AG04449 (cell line): ENCODE measurements at regions not wholly inside any gene's neighbourhood (a gene's known extent, or its start where the extent isn't known, plus 50 kb on each side); places are given as distances from the start of the nearest gene placed in this dataset.
"Not testable (repeated sequence)": the region's sequence is repeated elsewhere in the genome, so short reads cannot be mapped to it uniquely, and the experiment has no call there.

Experiments
- CTCF ChIA-PET: fragments of 350-600 bp; formaldehyde crosslinking; extraction: SDS; loops from one replicate; lab custom pipeline; 2021; ENCODE audit warnings: antibody characterized with exemption; lab: Yijun Ruan, JAX
- POLR2A ChIA-PET: fragments of 400-600, 350-600 bp; formaldehyde crosslinking; extraction: SDS; loops from one replicate; lab custom pipeline; 2020; ENCODE audit warnings: antibody characterized with exemption, inconsistent platforms; lab: Yijun Ruan, JAX
- DNase-seq: peaks from one replicate; pipeline ENCODE4 v3.0.0-alpha.2; 2010; ENCODE audit warnings: low read depth, low spot score
- H3K4me3 ChIP-seq: 2 replicates; pipeline ENCODE4 v1.5.1; 2011; ENCODE audit warnings: low read depth, mild to moderate bottlenecking, control low read depth, low read length
- TF ChIP-seq, protein P1 (sequence below): IDR thresholded peaks from one replicate; pipeline ENCODE4 v1.5.1; 2011; ENCODE audit warnings: mild to moderate bottlenecking, moderate library complexity, low read length, control low read depth, inconsistent platforms; ENCODE audit not compliant: insufficient read depth; ENCODE audit errors: missing control alignments

DNA sequence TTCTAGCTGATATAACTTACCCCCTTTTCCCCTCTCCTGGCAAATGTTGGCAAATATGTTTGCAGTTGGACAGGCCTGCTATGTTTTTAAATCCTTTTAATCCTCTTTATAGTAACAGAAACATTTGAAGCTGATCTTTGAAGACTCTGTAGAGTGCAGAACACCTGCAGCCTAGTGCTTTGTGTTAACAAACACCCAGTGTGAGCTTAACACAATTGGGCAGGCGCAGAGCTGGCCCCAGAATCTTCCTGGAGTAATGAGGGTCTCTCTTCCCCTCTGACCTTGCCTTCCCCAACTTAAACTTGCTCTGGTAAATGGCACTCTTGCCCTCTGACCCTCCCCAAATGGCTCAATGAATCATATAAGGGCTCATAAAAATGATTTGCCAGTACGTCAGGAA is 247.9 kb upstream of the LYPLAL1 start:
- DNase-seq: no peak
- POLR2A ChIA-PET: no interaction called here
- TF ChIP-seq, protein P1, sequence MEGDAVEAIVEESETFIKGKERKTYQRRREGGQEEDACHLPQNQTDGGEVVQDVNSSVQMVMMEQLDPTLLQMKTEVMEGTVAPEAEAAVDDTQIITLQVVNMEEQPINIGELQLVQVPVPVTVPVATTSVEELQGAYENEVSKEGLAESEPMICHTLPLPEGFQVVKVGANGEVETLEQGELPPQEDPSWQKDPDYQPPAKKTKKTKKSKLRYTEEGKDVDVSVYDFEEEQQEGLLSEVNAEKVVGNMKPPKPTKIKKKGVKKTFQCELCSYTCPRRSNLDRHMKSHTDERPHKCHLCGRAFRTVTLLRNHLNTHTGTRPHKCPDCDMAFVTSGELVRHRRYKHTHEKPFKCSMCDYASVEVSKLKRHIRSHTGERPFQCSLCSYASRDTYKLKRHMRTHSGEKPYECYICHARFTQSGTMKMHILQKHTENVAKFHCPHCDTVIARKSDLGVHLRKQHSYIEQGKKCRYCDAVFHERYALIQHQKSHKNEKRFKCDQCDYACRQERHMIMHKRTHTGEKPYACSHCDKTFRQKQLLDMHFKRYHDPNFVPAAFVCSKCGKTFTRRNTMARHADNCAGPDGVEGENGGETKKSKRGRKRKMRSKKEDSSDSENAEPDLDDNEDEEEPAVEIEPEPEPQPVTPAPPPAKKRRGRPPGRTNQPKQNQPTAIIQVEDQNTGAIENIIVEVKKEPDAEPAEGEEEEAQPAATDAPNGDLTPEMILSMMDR: no peak
- CTCF ChIA-PET: no interaction called here
- no peak overlapping the region for H3K4me3 ChIP-seq

DNA sequence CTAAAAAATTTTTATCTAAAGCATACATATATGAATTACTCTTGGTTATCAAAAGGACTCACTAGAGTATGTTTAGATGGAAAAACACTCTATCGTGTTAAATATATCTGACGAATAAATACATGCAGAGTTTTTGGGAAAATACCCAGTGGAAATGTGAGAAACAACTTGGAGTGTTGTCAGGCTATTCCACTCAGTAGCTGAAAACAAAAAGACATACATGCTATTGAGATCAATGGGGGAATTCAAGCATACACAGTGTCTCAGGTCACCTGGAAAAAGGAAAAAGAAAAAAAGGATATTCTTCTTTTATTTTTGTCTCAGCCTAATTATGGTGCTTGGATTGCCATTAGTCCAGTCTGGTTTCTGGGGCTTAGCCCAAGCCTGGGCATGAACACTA is 247.0 kb upstream of the LYPLAL1 start:
- TF ChIP-seq, protein P1: no peak
- DNase-seq: no peak
- no peak overlapping the region for H3K4me3 ChIP-seq
- CTCF ChIA-PET: no interaction called here
- POLR2A ChIA-PET: no interaction called here

DNA sequence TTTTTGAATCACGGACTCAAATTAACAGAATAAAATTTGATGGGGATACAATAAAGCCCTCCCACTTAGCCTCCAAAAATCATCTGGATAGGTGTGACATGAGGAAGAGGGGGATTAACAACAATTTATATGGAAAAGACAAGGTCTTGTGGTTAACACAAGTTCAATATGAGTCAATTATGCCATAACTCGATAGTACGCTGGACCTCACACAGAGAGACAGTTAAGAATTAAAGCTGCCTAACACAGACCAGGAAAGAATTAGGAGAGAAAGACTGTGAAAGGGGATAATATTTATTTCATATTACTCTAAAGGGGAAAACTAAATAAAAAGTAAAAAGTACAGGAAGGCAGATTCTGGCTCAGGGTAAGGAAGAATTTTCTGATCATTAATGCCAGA is 243.7 kb upstream of the LYPLAL1 start:
- no peak overlapping the region for H3K4me3 ChIP-seq
- TF ChIP-seq, protein P1: no peak
- ChIA-PET POLR2A (no interaction called here), CTCF (no interaction called here)
- DNase-seq: no peak

DNA sequence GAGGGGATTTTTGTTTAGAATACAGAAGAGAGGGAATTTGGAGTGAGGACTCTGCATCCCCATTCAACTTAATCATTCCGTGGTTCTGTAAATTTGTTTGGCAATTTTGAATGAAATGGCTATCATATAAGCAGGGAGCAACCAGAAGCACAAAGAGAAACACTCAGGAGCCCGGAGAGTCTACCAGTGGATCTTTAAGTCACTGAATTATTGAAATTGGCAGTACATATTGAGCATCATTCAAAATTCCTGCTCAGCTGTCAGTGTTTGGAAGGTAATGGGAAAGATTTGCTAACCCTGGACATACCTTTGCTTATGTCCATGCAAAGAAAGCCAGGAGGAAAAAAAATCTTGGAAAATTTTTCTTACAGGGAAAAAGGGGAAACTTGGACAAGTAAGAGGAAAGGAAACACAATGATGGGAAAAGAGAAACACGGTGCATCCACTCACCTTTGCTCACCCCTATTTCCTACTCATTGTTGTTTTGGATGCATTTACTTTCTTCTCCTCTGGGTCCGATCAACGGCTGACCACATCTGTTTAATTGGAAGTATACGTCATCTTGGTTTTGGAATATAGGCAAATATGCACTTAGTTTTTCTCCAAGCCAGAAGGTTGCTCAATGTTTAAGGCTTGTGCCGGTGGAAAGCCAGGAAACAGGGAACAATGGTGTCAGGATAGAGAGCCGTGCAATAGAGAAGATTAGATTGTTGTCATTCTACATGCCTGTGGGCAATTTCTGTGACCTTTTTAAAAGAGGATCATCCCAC is 243.0 kb upstream of the LYPLAL1 start:
- POLR2A ChIA-PET: no interaction called here
- CTCF ChIA-PET: no interaction called here
- no peak overlapping the region for H3K4me3 ChIP-seq
- TF ChIP-seq, protein P1: no peak
- DNase-seq: no peak

DNA sequence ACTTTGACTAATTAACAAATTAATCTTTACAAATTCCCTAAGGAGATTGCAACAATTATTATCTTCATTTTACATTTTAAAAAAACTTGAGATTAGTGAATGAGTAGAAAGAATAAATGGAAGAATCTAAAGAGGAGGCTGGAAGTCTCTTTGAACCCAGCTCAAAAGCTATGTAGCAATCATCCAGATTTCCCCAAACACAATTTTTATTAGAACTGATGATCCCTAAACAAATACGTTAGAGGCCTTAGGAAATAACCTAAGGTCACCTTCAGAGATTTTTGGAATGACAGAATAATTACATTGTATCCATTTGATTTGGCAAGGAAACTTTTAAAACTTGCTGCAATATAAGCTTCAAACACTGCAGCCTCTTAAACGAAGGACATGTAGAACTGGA is 242.4 kb upstream of the LYPLAL1 start:
- no peak for DNase-seq
- H3K4me3 ChIP-seq: no peak overlapping the region
- CTCF ChIA-PET: no interaction called here
- TF ChIP-seq, protein P1: no peak
- POLR2A ChIA-PET: no interaction called here

DNA sequence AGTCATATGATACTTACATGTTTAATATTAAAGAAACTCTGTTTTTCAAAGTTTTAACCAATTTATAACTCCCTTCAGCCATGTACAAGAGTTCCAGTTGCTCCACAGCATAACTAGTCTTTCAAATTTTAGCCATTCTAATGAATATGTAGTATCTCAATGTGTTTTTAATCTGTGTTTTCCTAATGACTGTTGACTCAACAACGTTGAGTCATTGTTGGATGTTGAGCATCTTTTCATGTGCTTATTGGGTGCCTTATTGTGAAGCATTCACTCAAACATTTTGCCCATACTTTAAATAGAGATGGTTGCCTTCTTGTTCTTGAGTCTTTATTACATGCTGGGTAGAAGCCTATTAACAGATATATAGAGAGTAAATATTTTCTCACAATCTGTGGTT is 240.2 kb upstream of the LYPLAL1 start:
- ChIA-PET CTCF (no interaction called here), POLR2A (no interaction called here)
- H3K4me3 ChIP-seq: no peak overlapping the region
- TF ChIP-seq, protein P1: no peak
- no peak for DNase-seq

DNA sequence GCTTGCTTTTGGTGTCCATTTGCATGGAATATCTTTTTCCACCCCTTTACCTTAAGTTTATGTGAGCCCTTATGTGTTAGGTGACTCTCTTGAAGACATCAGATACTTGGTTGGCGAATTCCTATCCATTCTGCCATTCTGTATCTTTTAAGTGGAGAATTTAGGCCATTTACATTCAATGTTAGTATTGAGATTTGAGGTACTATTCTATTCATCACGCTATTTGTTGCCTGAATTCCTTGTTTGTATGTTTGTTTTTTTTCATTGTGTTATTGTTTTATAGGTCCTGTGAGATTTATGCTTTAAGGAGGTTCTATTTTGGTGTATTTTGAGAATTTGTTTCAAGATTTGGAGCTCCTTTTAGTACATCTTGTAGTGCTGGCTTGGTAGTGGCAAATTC is 238.3 kb upstream of the LYPLAL1 start:
- H3K4me3 ChIP-seq, CTCF ChIA-PET, DNase-seq, POLR2A ChIA-PET: not testable (repeated sequence)
